CD14-positive monocyte (primary cell): ENCODE measurements at regions not wholly inside any gene's neighbourhood (a gene's known extent, or its start where the extent isn't known, plus 50 kb on each side); places are given as distances from the start of the nearest gene placed in this dataset.

Experiments
- DNase-seq, 3 donors: peaks; one replicate each; pipeline ENCODE4 v3.0.0-alpha.2; 2011 to 2022
- H2AFZ ChIP-seq: 2 replicates; pipeline ENCODE4 v1.6.0; 2012; ENCODE audit warnings: mild to moderate bottlenecking, low read depth, low read length, inconsistent platforms; ENCODE audit not compliant: insufficient read depth, poor library complexity, severe bottlenecking
- H3K27ac ChIP-seq, 2 donors: 1 replicate in 1 of 2; 2 replicates in 1 of 2; pipeline ENCODE4 v1.5.1; 2012 to 2013; ENCODE audit warnings: low read length in 2 of 2, control low read depth in 1 of 2, inconsistent platforms in 1 of 2, low read depth in 1 of 2, mild to moderate bottlenecking in 1 of 2
- H3K27me3 ChIP-seq, 2 donors: one replicate each; pipeline versions ENCODE4 v1.6.0 to v1.6.1; 2011 to 2013; ENCODE audit warnings: low read length in 2 of 2; ENCODE audit not compliant: control insufficient read depth in 2 of 2, insufficient read depth in 2 of 2
- H3K36me3 ChIP-seq, 2 donors: replicated peaks in 1 of 2; 1 replicate in 1 of 2; 2 replicates in 1 of 2; pipeline versions ENCODE4 v1.5.1 to v1.6.1; 2012 to 2013; ENCODE audit warnings: low read length in 2 of 2, control low read depth in 1 of 2, inconsistent platforms in 1 of 2, mild to moderate bottlenecking in 1 of 2; ENCODE audit not compliant: insufficient read depth in 2 of 2, control insufficient read depth in 1 of 2
- H3K4me1 ChIP-seq, 2 donors: 1 replicate in 1 of 2; 2 replicates in 1 of 2; pipeline versions ENCODE4 v1.5.1 to v1.6.1; 2012 to 2013; ENCODE audit warnings: low read length in 2 of 2, control low read depth in 1 of 2, inconsistent platforms in 1 of 2, mild to moderate bottlenecking in 1 of 2, moderate library complexity in 1 of 2; ENCODE audit not compliant: insufficient read depth in 2 of 2, control insufficient read depth in 1 of 2
- H3K4me2 ChIP-seq: replicated peaks from 2 replicates; pipeline ENCODE3; 2012; ENCODE audit warnings: low read length, moderate library complexity, mild to moderate bottlenecking; ENCODE audit not compliant: poor library complexity, severe bottlenecking; ENCODE audit errors: extremely low read depth
- H3K4me3 ChIP-seq, 3 experiments: fragments of 200-600 bp in 1 of 3; sonication (generic) in 1 of 3; replicated peaks in 1 of 3; 1 replicate in 2 of 3; 2 replicates in 1 of 3; pipeline ENCODE4 v1.5.1; 2011 to 2013; ENCODE audit warnings: low read length in 3 of 3, mild to moderate bottlenecking in 3 of 3, control low read depth in 2 of 3, low read depth in 2 of 3, inconsistent platforms in 1 of 3, moderate library complexity in 1 of 3
- H3K79me2 ChIP-seq: 2 replicates; pipeline ENCODE4 v1.6.0; 2012; ENCODE audit warnings: mild to moderate bottlenecking, control low read depth, inconsistent platforms, low read length, moderate library complexity; ENCODE audit not compliant: insufficient read depth
- H3K9ac ChIP-seq: 2 replicates; pipeline ENCODE4 v1.6.0; 2017; ENCODE audit warnings: low read length, mild to moderate bottlenecking; ENCODE audit not compliant: insufficient read depth, poor library complexity, severe bottlenecking
- H3K9me3 ChIP-seq, 2 donors: replicated peaks in 1 of 2; 1 replicate in 1 of 2; 2 replicates in 1 of 2; pipeline versions ENCODE4 v1.5.1 to v1.6.1; 2012 to 2013; ENCODE audit warnings: low read length in 2 of 2, control low read depth in 1 of 2; ENCODE audit not compliant: control insufficient read depth in 1 of 2, insufficient read depth in 1 of 2
- H4K20me1 ChIP-seq: 2 replicates; pipeline ENCODE4 v1.6.0; 2012; ENCODE audit warnings: mild to moderate bottlenecking, low read length, control low read depth, moderate library complexity; ENCODE audit not compliant: insufficient read depth
- H3K27ac Mint-ChIP-seq, 7 donors: one replicate each; pipeline ENCODE4 v1.8.0; 2020; ENCODE audit warnings: mild to moderate bottlenecking in 7 of 7, mixed read lengths in 7 of 7, moderate library complexity in 6 of 7, inconsistent platforms in 2 of 7
- H3K27me3 Mint-ChIP-seq, 3 donors: one replicate each; pipeline ENCODE4 v1.8.0; 2021 to 2022; ENCODE audit warnings: low read depth in 3 of 3, mild to moderate bottlenecking in 3 of 3, mixed read lengths in 3 of 3, moderate library complexity in 3 of 3, inconsistent platforms in 1 of 3
- H3K36me3 Mint-ChIP-seq, 2 donors: one replicate each; pipeline ENCODE4 v1.8.0; 2020; ENCODE audit warnings: mixed read lengths in 2 of 2, inconsistent platforms in 1 of 2, mild to moderate bottlenecking in 1 of 2
- H3K4me1 Mint-ChIP-seq: one replicate; pipeline ENCODE4 v1.8.0; 2020; ENCODE audit warnings: mild to moderate bottlenecking, mixed read lengths
- H3K4me3 Mint-ChIP-seq, 2 donors: one replicate each; pipeline ENCODE4 v1.8.0; 2020; ENCODE audit warnings: mild to moderate bottlenecking in 2 of 2, mixed read lengths in 2 of 2, moderate library complexity in 1 of 2
- H3K9me3 Mint-ChIP-seq, 7 donors: one replicate each; pipeline ENCODE4 v1.8.0; 2020 to 2022; ENCODE audit warnings: mixed read lengths in 7 of 7, mild to moderate bottlenecking in 6 of 7, moderate library complexity in 6 of 7, inconsistent platforms in 2 of 7
- WGBS: methylation state at CpG from one replicate; pipeline ENCODE4 v1.1.5; 2013; ENCODE audit warnings: missing lambda C conversion rate; ENCODE audit not compliant: insufficient coverage; 5-methylcytosine and 5-hydroxymethylcytosine counted together
- intact Hi-C, 2 donors: fragments of 100-400 bp; cut with micrococcal nuclease; formaldehyde crosslinking; loops; one replicate each; pipeline versions ENCODE4 v1.15.0 to v1.15.1; 2023
- TF ChIP-seq, protein P1 (sequence below): fragments of 200-600 bp; IDR thresholded peaks from one replicate; pipeline ENCODE4 v1.8.0; 2022; ENCODE audit warnings: antibody characterized with exemption, mild to moderate bottlenecking

- Histone ChIP-seq H3K4me2 (no peak overlapping the region), H3K79me2 (no peaks in the 10 kb centered on the region), H3K9ac (no peak overlapping the region), H3K4me3 (no peak overlapping the region), H3K27ac (no peak overlapping the region), H3K9me3 (peaks cover 2 to 6% of the 10 kb centered on the region in 2 donors), H2AFZ (no peak overlapping the region), H3K27me3 (no peaks in the 10 kb centered on the region), H4K20me1 (no peaks in the 10 kb centered on the region), H3K36me3 (no peaks in the 10 kb centered on the region), H3K4me1 (no peaks in the 10 kb centered on the region)
- no peak for DNase-seq
- H3K27ac Mint-ChIP-seq, result no peak overlapping the region
- H3K36me3 Mint-ChIP-seq, result no peaks in the 10 kb centered on the region
- no peaks in the 10 kb centered on the region for H3K4me1 Mint-ChIP-seq
- H3K27me3 Mint-ChIP-seq, result no peaks in the 10 kb centered on the region
- peaks cover 0 to 16% (median 4%) of the 10 kb centered on the region in 7 donors for H3K9me3 Mint-ChIP-seq
- 93% methylated on average over 2 of the region's 4 CpGs for WGBS
- H3K4me3 Mint-ChIP-seq, result no peak overlapping the region
- intact Hi-C loops, result no loop called here
- TF ChIP-seq, protein P1, sequence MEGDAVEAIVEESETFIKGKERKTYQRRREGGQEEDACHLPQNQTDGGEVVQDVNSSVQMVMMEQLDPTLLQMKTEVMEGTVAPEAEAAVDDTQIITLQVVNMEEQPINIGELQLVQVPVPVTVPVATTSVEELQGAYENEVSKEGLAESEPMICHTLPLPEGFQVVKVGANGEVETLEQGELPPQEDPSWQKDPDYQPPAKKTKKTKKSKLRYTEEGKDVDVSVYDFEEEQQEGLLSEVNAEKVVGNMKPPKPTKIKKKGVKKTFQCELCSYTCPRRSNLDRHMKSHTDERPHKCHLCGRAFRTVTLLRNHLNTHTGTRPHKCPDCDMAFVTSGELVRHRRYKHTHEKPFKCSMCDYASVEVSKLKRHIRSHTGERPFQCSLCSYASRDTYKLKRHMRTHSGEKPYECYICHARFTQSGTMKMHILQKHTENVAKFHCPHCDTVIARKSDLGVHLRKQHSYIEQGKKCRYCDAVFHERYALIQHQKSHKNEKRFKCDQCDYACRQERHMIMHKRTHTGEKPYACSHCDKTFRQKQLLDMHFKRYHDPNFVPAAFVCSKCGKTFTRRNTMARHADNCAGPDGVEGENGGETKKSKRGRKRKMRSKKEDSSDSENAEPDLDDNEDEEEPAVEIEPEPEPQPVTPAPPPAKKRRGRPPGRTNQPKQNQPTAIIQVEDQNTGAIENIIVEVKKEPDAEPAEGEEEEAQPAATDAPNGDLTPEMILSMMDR, result no peak
Observed at GRCh38 chr21:30943243-30943642, 61.9 kb upstream of the KRTAP11-1 start.

GRCh38 chr21:30942192-30942591 is 60.8 kb upstream of the KRTAP11-1 start:
- H3K4me2 ChIP-seq, result no peak overlapping the region
- H3K4me3 ChIP-seq, result no peak overlapping the region
- WGBS, result 80% methylated on average over 1 of the region's 1 CpG
- no peak overlapping the region for H2AFZ ChIP-seq
- Mint-ChIP-seq H3K27ac (no peak overlapping the region), H3K4me3 (no peak overlapping the region), H3K9me3 (peaks cover 2 to 26% (median 9%) of the 10 kb centered on the region in 7 donors), H3K36me3 (no peaks in the 10 kb centered on the region), H3K4me1 (no peaks in the 10 kb centered on the region), H3K27me3 (no peaks in the 10 kb centered on the region)
- H3K9me3 ChIP-seq, result peaks cover 12 to 16% of the 10 kb centered on the region in 2 donors
- H3K27ac ChIP-seq, result no peak overlapping the region
- H3K4me1 ChIP-seq, result no peaks in the 10 kb centered on the region
- H3K27me3 ChIP-seq, result no peaks in the 10 kb centered on the region
- TF ChIP-seq, protein P1, result no peak
- no peaks in the 10 kb centered on the region for H4K20me1 ChIP-seq
- no peak for DNase-seq
- no peak overlapping the region for H3K9ac ChIP-seq
- no peaks in the 10 kb centered on the region for H3K36me3 ChIP-seq
- intact Hi-C loops, result no loop called here
- H3K79me2 ChIP-seq, result no peaks in the 10 kb centered on the region
